ENCODE measurements at regions not wholly inside any gene's neighbourhood (a gene's known extent, or its start where the extent isn't known, plus 50 kb on each side); places are given as distances from the start of the nearest gene placed in this dataset.

DNA sequence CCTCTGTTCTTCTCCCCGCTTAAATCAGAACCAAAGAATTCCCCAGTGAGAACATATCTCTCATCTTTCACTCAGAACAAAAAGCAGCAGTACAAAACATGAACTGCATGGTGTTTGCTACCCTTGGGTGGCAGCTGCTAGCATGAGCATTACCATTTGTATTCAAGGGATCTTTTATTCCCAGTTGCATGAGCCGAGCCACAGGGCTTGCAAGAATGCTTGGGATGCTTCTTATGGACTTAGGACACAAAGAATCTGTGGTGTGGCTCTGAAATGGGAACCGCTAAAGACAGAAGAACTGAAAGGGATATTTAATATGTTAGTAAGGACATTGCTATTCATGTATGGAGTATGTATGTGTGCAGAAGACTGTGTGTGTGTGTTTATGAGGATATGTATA, 190.6 kb downstream of the TMX1 start:
- TF ChIP-seq EZH2 (IDR thresholded peaks at IDR 0.05): no peak
- TF ChIP-seq POLR2AphosphoS5 (IDR thresholded peaks at IDR 0.05; ENCODE audit: borderline replicate concordance, low read depth, low read length): no peak
